AG04450 (cell line): ENCODE measurements at regions not wholly inside any gene's neighbourhood (a gene's known extent, or its start where the extent isn't known, plus 50 kb on each side); places are given as distances from the start of the nearest gene placed in this dataset.

Experiments used
- CTCF ChIA-PET: fragments of 300-600, 350-600 bp; formaldehyde crosslinking; extraction: SDS; loops from one replicate; lab custom pipeline; 2022; ENCODE audit warnings: antibody characterized with exemption, inconsistent platforms; lab: Charles Lee
- POLR2A ChIA-PET: fragments of 350-600 bp; formaldehyde crosslinking; extraction: SDS; loops from one replicate; lab custom pipeline; 2021; ENCODE audit warnings: antibody characterized with exemption, inconsistent platforms; lab: Yijun Ruan, JAX
- DNase-seq: peaks from one replicate; pipeline ENCODE4 v3.0.0-alpha.2; 2011; ENCODE audit warnings: low read depth, low spot score
- H3K27ac ChIP-seq: one replicate; pipeline ENCODE4 v1.5.1; 2012; ENCODE audit warnings: low read depth, low read length, control low read depth
- H3K27me3 ChIP-seq: one replicate; pipeline ENCODE4 v1.6.0; 2012; ENCODE audit warnings: low read length; ENCODE audit not compliant: control insufficient read depth, insufficient read depth
- H3K4me3 ChIP-seq: 2 replicates; pipeline ENCODE4 v1.5.1; 2011; ENCODE audit warnings: mild to moderate bottlenecking, low read depth, low read length, control low read depth
- H3K9me3 ChIP-seq: 2 replicates; pipeline ENCODE4 v1.5.1; 2012; ENCODE audit warnings: low read length; ENCODE audit not compliant: control insufficient read depth, insufficient read depth
- TF ChIP-seq, protein P1 (sequence below): IDR thresholded peaks from 2 replicates; pipeline ENCODE4 v1.5.1; 2011; ENCODE audit warnings: low read depth, low read length, control low read depth, inconsistent platforms

DNA sequence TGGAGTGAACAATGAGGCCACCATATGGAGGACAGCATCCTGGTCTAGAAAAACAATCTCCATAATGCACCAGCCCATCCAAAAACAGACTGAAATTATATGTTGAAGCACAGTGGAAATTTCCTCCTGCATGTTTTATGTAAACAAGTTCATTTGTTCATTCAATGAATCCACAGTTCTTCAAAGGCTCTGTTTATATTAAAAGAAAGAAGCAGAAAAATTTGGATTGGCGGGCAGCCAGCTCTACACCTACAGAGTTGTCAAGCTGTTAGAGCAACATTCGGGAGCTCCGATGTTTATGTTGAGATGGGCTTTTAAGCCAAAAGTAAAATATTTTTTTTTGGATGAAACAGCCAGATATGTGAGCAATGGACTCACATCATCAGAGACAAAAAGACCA lies 395.3 kb upstream of the SULF2 start:
- H3K4me3 ChIP-seq: no peak overlapping the region
- H3K27me3 ChIP-seq: no peaks in the 10 kb centered on the region
- H3K9me3 ChIP-seq: no peaks in the 10 kb centered on the region
- TF ChIP-seq, protein P1, sequence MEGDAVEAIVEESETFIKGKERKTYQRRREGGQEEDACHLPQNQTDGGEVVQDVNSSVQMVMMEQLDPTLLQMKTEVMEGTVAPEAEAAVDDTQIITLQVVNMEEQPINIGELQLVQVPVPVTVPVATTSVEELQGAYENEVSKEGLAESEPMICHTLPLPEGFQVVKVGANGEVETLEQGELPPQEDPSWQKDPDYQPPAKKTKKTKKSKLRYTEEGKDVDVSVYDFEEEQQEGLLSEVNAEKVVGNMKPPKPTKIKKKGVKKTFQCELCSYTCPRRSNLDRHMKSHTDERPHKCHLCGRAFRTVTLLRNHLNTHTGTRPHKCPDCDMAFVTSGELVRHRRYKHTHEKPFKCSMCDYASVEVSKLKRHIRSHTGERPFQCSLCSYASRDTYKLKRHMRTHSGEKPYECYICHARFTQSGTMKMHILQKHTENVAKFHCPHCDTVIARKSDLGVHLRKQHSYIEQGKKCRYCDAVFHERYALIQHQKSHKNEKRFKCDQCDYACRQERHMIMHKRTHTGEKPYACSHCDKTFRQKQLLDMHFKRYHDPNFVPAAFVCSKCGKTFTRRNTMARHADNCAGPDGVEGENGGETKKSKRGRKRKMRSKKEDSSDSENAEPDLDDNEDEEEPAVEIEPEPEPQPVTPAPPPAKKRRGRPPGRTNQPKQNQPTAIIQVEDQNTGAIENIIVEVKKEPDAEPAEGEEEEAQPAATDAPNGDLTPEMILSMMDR: no peak
- POLR2A ChIA-PET: no interaction called here
- no peak for DNase-seq
- no peak overlapping the region for H3K27ac ChIP-seq
- CTCF ChIA-PET: no interaction called here

DNA sequence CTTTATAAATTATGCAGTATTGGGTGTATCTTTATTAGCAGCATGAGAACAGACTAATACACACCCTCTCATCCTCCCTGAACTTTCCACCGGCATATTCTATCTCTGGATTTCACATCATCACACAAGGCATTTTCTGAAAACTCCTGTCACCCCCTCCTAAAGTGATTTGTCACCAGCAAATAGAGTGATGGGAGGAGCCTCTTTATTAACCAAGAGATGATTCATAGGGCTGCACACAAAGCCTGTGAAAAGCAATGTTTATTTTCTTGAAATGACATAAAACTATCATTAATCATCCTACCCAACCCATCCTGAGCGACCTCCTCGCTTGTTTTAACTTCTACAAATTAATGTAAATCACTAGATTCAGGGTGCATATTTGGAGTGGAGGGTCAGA lies 394.7 kb upstream of the SULF2 start:
- Histone ChIP-seq H3K27me3 (no peaks in the 10 kb centered on the region), H3K27ac (no peak overlapping the region), H3K4me3 (no peak overlapping the region), H3K9me3 (no peaks in the 10 kb centered on the region; the same call in 1 of the 2 replicates)
- POLR2A ChIA-PET: no interaction called here
- CTCF ChIA-PET: no interaction called here
- no peak for DNase-seq
- TF ChIP-seq, protein P1: no peak

DNA sequence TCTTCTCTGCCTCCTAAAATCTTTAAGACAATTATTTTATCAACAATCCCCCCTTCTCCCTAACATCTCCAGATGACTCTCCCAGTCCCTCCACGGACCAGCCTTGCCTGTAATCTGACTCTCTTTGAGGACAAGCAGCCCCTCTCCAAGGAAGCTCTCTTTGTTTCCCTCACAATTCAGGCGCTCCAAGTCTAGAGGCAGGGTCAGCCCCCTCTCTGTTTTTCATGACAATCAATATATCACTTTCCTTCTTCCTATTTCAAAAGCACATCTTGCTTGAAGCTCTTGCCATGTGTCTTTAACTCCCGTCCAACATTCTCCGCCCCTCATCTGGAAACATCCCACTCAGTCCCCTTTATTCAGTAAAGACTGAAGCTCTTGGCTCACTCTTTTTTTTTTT lies 393.4 kb upstream of the SULF2 start:
- DNase-seq: no peak
- POLR2A ChIA-PET: no interaction called here
- Histone ChIP-seq H3K27me3 (no peaks in the 10 kb centered on the region), H3K27ac (no peak overlapping the region), H3K4me3 (no peak overlapping the region), H3K9me3 (no peaks in the 10 kb centered on the region; the same call in 1 of the 2 replicates)
- TF ChIP-seq, protein P1: no peak
- CTCF ChIA-PET: no interaction called here

DNA sequence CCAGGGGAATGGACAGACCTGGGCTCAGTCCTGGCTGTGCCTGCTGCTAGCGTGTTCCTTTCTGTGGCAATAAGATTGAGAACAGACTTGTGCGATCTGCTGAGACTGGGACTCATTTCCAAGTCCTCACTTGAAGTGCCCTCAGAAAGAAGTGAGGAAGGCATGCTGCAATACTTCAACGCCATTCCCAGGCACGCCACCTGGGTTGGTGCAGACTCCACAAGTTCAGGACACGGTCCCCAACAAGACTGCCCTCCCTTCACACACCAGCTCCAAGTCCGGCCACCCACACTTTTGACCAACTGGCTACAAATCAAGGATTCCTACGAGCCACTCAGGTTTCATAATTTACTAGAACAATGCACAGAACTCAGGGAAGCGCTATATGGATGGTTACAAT lies 391.8 kb upstream of the SULF2 start:
- POLR2A ChIA-PET: no interaction called here

DNA sequence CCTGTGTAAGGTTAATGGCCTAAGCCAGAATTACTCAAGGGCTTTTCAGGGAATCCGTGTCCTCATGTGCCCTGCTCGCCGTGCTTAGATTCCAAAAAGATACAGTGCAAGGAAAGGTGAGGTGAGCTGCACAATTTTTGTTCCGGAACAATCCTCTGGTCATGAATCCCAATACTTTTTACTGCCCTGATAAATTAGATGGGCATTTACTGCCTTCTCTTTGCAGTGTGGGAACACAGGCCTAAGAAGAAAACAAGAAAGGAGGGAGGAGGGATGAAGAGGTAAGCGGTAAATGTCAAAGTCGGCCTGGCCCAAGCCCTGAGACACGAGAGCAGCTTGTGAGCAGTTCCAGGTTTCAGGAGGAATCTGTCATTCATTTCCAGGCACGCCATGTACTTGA lies 390.9 kb upstream of the SULF2 start:
- no peaks in the 10 kb centered on the region; the same call in 1 of the 2 replicates for H3K9me3 ChIP-seq
- no peak for DNase-seq
- ChIA-PET POLR2A (no interaction called here), CTCF (no interaction called here)
- H3K27ac ChIP-seq: no peak overlapping the region
- no peak overlapping the region for H3K4me3 ChIP-seq
- H3K27me3 ChIP-seq: no peaks in the 10 kb centered on the region
- TF ChIP-seq, protein P1: no peak

More for the DNA sequence above, 391.8 kb upstream of the SULF2 start:
- CTCF ChIA-PET: no interaction called here
- Histone ChIP-seq H3K4me3 (no peak overlapping the region), H3K9me3 (no peaks in the 10 kb centered on the region; the same call in 1 of the 2 replicates), H3K27me3 (no peaks in the 10 kb centered on the region), H3K27ac (no peak overlapping the region)
- TF ChIP-seq, protein P1: no peak
- DNase-seq: no peak
